ENCODE measurements at regions not wholly inside any gene's neighbourhood (a gene's known extent, or its start where the extent isn't known, plus 50 kb on each side); places are given as distances from the start of the nearest gene placed in this dataset.

DNA sequence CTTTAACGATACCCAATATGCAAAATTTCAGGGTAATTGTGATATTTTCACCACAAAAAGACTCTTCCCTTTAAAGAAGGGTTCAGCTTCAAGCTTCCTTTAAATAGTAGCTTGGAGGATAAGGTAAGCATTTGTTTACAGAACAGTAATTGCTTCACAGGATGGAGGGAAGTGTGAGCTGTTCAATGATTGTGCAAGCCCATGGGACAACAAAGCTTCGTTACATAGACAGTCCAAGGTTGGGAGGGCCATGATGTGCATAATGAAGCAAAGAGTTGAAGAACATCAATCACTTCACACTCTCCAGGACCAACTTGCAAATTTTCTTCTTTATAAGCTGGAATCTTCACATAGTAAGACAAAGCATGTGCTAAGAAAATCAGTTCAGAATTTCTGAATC is 145.0 kb upstream of the ASIC2 start:
- DNase-seq (ENCODE audit: low read depth) = no peak
- CTCF ChIA-PET = no interaction called here
- TF ChIP-seq, protein P1, sequence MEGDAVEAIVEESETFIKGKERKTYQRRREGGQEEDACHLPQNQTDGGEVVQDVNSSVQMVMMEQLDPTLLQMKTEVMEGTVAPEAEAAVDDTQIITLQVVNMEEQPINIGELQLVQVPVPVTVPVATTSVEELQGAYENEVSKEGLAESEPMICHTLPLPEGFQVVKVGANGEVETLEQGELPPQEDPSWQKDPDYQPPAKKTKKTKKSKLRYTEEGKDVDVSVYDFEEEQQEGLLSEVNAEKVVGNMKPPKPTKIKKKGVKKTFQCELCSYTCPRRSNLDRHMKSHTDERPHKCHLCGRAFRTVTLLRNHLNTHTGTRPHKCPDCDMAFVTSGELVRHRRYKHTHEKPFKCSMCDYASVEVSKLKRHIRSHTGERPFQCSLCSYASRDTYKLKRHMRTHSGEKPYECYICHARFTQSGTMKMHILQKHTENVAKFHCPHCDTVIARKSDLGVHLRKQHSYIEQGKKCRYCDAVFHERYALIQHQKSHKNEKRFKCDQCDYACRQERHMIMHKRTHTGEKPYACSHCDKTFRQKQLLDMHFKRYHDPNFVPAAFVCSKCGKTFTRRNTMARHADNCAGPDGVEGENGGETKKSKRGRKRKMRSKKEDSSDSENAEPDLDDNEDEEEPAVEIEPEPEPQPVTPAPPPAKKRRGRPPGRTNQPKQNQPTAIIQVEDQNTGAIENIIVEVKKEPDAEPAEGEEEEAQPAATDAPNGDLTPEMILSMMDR (IDR thresholded peaks at IDR 0.05; ENCODE audit: insufficient read depth, low read depth, low read length) = no peak
- Histone ChIP-seq H3K36me3 (ENCODE audit: control insufficient read depth, insufficient read depth, low read length) (no peaks in the 10 kb centered on the region), H3K4me3 (ENCODE audit: low read depth, low read length) (no peak overlapping the region), H3K27me3 (ENCODE audit: control insufficient read depth, insufficient read depth, low read length) (no peaks in the 10 kb centered on the region)
- POLR2A ChIA-PET = no interaction called here

DNA sequence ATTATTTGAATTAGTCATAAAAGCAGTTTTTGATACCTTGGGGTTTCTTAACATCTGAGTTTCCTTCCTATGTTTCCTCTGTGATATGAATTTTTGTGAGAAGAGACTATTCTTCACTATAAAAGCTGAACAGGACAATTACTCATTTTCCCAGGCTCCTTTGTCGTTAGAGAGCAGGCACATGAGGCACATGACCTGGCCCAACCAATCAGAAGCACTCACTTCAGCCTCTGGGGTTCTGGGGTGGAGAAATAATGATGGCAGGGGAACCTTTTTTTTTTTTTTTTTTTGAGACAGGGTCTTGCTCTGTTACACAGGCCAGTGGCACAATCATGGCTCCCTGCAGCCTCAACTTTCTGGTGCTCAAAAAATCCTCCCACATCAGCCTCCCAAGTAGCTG is 145.5 kb upstream of the ASIC2 start:
- ChIA-PET CTCF (no interaction called here), POLR2A (no interaction called here)
- no peak for DNase-seq (ENCODE audit: low read depth)
- H3K4me3 ChIP-seq (ENCODE audit: low read depth, low read length) = no peak overlapping the region
- H3K36me3 ChIP-seq (ENCODE audit: control insufficient read depth, insufficient read depth, low read length) = no peaks in the 10 kb centered on the region
- no peaks in the 10 kb centered on the region for H3K27me3 ChIP-seq (ENCODE audit: control insufficient read depth, insufficient read depth, low read length)
- TF ChIP-seq, protein P1 (IDR thresholded peaks at IDR 0.05; ENCODE audit: insufficient read depth, low read depth, low read length) = no peak

DNA sequence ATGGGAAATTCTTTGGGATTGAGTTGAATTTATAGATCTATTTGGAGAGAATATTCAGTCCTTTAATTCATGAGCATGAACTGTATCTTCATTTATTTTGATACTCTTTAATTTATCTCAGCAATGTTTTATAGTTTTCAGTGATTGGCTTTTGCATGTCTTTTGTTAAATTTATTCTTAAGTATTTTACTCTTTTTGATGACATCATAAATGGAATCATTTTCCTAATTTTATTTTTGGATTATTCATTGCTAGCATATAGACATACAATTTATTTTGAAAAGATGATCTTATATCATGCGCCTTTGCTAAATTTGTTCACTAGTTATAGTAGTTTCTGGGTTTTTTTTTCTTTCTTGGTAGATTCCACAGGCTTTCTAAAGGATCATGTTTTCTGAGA is 149.2 kb upstream of the ASIC2 start:
- ChIA-PET CTCF (no interaction called here), POLR2A (no interaction called here)
- TF ChIP-seq, protein P1 (IDR thresholded peaks at IDR 0.05; ENCODE audit: insufficient read depth, low read depth, low read length) = no peak
- no peak for DNase-seq (ENCODE audit: low read depth)
- Histone ChIP-seq H3K27me3 (ENCODE audit: control insufficient read depth, insufficient read depth, low read length) (no peaks in the 10 kb centered on the region), H3K4me3 (ENCODE audit: low read depth, low read length) (no peak overlapping the region), H3K36me3 (ENCODE audit: control insufficient read depth, insufficient read depth, low read length) (no peaks in the 10 kb centered on the region)

DNA sequence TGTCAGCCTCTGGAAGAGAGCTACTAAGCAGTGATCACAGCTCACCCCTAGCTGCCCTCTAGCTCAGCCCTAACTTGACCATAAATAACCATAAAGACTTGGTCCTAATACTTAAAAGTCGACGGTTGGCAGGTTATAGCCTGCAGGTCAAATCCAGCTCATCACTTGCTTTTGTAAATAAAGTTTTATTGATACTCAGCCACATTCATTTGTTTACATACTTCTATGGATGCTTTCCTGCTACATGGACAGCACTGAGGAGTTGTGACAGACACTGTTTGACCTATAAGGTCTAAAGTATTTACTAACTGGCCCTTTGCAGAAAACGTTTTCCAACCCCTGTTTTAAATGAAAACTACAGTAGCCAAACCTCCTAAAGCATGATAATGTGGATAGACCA is 151.6 kb upstream of the ASIC2 start:
- Histone ChIP-seq H3K27me3 (ENCODE audit: control insufficient read depth, insufficient read depth, low read length) (no peaks in the 10 kb centered on the region), H3K36me3 (ENCODE audit: control insufficient read depth, insufficient read depth, low read length) (no peaks in the 10 kb centered on the region), H3K4me3 (ENCODE audit: low read depth, low read length) (no peak overlapping the region)
- CTCF ChIA-PET = interaction anchor here (1.0 kb wide), 1 partner anchor 59 kb away, joined by 3 read pairs; no protein-coding TSS in a partner anchor
- POLR2A ChIA-PET = no interaction called here
- TF ChIP-seq, protein P1 (IDR thresholded peaks at IDR 0.05; ENCODE audit: insufficient read depth, low read depth, low read length) = no peak
- no peak for DNase-seq (ENCODE audit: low read depth)

DNA sequence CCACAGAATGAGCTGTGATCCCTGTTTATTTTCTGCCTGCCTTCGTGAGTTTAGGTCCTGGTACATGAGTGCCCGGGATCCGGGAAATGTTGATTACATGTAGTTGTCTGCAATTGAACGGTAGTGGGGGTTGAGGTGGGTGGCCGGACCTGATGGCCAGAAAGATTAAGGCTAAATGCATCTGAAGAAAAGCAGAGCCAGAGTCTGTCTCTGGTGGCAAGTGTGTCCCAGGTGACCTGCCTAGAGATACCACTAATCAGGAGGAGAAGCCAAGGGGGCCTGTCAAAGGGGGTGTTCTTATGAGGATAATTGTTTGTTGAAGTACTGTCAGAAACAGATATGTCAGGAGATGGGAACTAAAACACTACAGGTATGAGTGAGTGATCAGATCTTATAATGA is 154.0 kb upstream of the ASIC2 start:
- TF ChIP-seq, protein P1 (IDR thresholded peaks at IDR 0.05; ENCODE audit: insufficient read depth, low read depth, low read length) = no peak
- CTCF ChIA-PET = no interaction called here

More for the DNA sequence above, 154.0 kb upstream of the ASIC2 start:
- no peak for DNase-seq (ENCODE audit: low read depth)
- POLR2A ChIA-PET = no interaction called here
- Histone ChIP-seq H3K36me3 (ENCODE audit: control insufficient read depth, insufficient read depth, low read length) (no peaks in the 10 kb centered on the region), H3K4me3 (ENCODE audit: low read depth, low read length) (no peak overlapping the region), H3K27me3 (ENCODE audit: control insufficient read depth, insufficient read depth, low read length) (no peaks in the 10 kb centered on the region)
